Ascending aorta (tissue), 2 donors: ENCODE measurements at regions not wholly inside any gene's neighbourhood (a gene's known extent, or its start where the extent isn't known, plus 50 kb on each side); places are given as distances from the start of the nearest gene placed in this dataset.

ENCODE experiments used
- DNase-seq, 2 donors: peaks; one replicate each; pipeline ENCODE4 v3.0.0-alpha.2; 2019; ENCODE audit warnings: low spot score in 2 of 2
- H3K27ac ChIP-seq, 2 donors: fragments of 200-600 bp; sonication (generic); one replicate each; pipeline ENCODE4 v1.5.1; 2016 to 2017; ENCODE audit warnings: mild to moderate bottlenecking in 1 of 2
- H3K27me3 ChIP-seq: fragments of 200-600 bp; sonication (generic); one replicate; pipeline ENCODE4 v1.5.1; 2017
- H3K36me3 ChIP-seq, 2 donors: fragments of 200-600 bp; sonication (generic); one replicate each; pipeline ENCODE4 v1.5.1; 2016
- H3K4me1 ChIP-seq, 2 donors: fragments of 200-600 bp; sonication (generic); one replicate each; pipeline ENCODE4 v1.5.1; 2016 to 2017; ENCODE audit warnings: mild to moderate bottlenecking in 1 of 2
- H3K4me3 ChIP-seq, 2 donors: fragments of 200-600 bp; sonication (generic); one replicate each; pipeline ENCODE4 v1.5.1; 2016 to 2017; ENCODE audit warnings: mild to moderate bottlenecking in 1 of 2
- H3K9me3 ChIP-seq, 2 donors: fragments of 200-600 bp; sonication (generic); one replicate each; pipeline ENCODE4 v1.5.1; 2016
- CTCF ChIP-seq, 3 experiments: fragments of 200-600 bp in 2 of 3; fragments of 450-650 bp in 1 of 3; sonication (generic) in 2 of 3; IDR thresholded peaks; one replicate each; pipeline ENCODE4 v1.5.1; 2016 to 2019; ENCODE audit warnings: antibody characterized with exemption in 3 of 3, mild to moderate bottlenecking in 1 of 3, moderate library complexity in 1 of 3
- intact Hi-C: fragments of 100-400 bp; cut with DNase I; formaldehyde crosslinking; loops from one replicate; pipeline ENCODE4 v1.15.1; 2023

- H3K4me1 ChIP-seq = no peaks in the 10 kb centered on the region
- DNase-seq = no peak
- H3K27ac ChIP-seq = no peak overlapping the region
- H3K9me3 ChIP-seq = no peaks in the 10 kb centered on the region
- no peaks in the 10 kb centered on the region for H3K36me3 ChIP-seq
- no peaks in the 10 kb centered on the region for H3K27me3 ChIP-seq
- no peak for TF ChIP-seq CTCF (IDR thresholded peaks at IDR 0.05)
- H3K4me3 ChIP-seq = no peak overlapping the region
- intact Hi-C loops = no loop called here
Observed at GRCh38 chr7:146002008-146002407, 114.6 kb upstream of the CNTNAP2 start.

GRCh38 chr7:146000882-146001281 is 115.7 kb upstream of the CNTNAP2 start:
- no peaks in the 10 kb centered on the region for H3K9me3 ChIP-seq
- no peak for TF ChIP-seq CTCF (IDR thresholded peaks at IDR 0.05)
- H3K4me1 ChIP-seq = no peaks in the 10 kb centered on the region
- no peak overlapping the region for H3K4me3 ChIP-seq
- no peaks in the 10 kb centered on the region for H3K36me3 ChIP-seq
- H3K27ac ChIP-seq = no peak overlapping the region
- H3K27me3 ChIP-seq = no peaks in the 10 kb centered on the region
- intact Hi-C loops = no loop called here
- DNase-seq = no peak

- no peak for DNase-seq
- no peak for TF ChIP-seq CTCF (IDR thresholded peaks at IDR 0.05)
- Histone ChIP-seq H3K9me3 (no peaks in the 10 kb centered on the region), H3K27ac (no peak overlapping the region), H3K27me3 (no peaks in the 10 kb centered on the region), H3K4me3 (no peak overlapping the region), H3K4me1 (no peaks in the 10 kb centered on the region), H3K36me3 (no peaks in the 10 kb centered on the region)
- intact Hi-C loops = no loop called here
Observed at GRCh38 chr7:145989469-145989868, 127.1 kb upstream of the CNTNAP2 start.

- no peaks in the 10 kb centered on the region for H3K4me1 ChIP-seq
- H3K9me3 ChIP-seq = no peaks in the 10 kb centered on the region
- H3K4me3 ChIP-seq = no peak overlapping the region
- H3K27ac ChIP-seq = no peak overlapping the region
- no peaks in the 10 kb centered on the region for H3K27me3 ChIP-seq
- no peak for TF ChIP-seq CTCF (IDR thresholded peaks at IDR 0.05)
- intact Hi-C loops = no loop called here
- no peak for DNase-seq
- no peaks in the 10 kb centered on the region for H3K36me3 ChIP-seq
Observed at GRCh38 chr7:145986248-145986874, 130.2 kb upstream of the CNTNAP2 start.

GRCh38 chr7:145978769-145979168 is 137.8 kb upstream of the CNTNAP2 start:
- Histone ChIP-seq H3K36me3 (no peaks in the 10 kb centered on the region), H3K9me3 (no peaks in the 10 kb centered on the region), H3K4me1 (no peaks in the 10 kb centered on the region), H3K4me3 (no peak overlapping the region), H3K27ac (no peak overlapping the region), H3K27me3 (no peaks in the 10 kb centered on the region)
- TF ChIP-seq CTCF (IDR thresholded peaks at IDR 0.05) = no peak
- DNase-seq = no peak
- intact Hi-C loops = no loop called here

- Histone ChIP-seq H3K4me1 (no peaks in the 10 kb centered on the region), H3K27ac (no peak overlapping the region), H3K9me3 (no peaks in the 10 kb centered on the region), H3K36me3 (no peaks in the 10 kb centered on the region), H3K27me3 (no peaks in the 10 kb centered on the region), H3K4me3 (no peak overlapping the region)
- no peak for TF ChIP-seq CTCF (IDR thresholded peaks at IDR 0.05)
- intact Hi-C loops = no loop called here
- DNase-seq = no peak
Observed at GRCh38 chr7:145959981-145960380, 156.6 kb upstream of the CNTNAP2 start.
